Thoracic aorta (tissue), 2 donors: ENCODE measurements at regions not wholly inside any gene's neighbourhood (a gene's known extent, or its start where the extent isn't known, plus 50 kb on each side); places are given as distances from the start of the nearest gene placed in this dataset.

Experiments used
- ATAC-seq: fragments of 150-250 bp; one replicate; pipeline ENCODE4 v1.8.0; 2017; ENCODE audit warnings: low read depth; ENCODE audit not compliant: insufficient number of reproducible peaks, low FRiP score
- DNase-seq: peaks from one replicate; pipeline ENCODE4 v3.0.0-alpha.2; 2020; ENCODE audit warnings: low spot score
- H3K27ac ChIP-seq, 2 donors: fragments of 200-600 bp; sonication (generic); 1 replicate in 1 of 2; 2 replicates in 1 of 2; pipeline ENCODE4 v1.5.1; 2016; ENCODE audit warnings: mild to moderate bottlenecking in 2 of 2, moderate library complexity in 2 of 2
- H3K27me3 ChIP-seq: fragments of 200-600 bp; sonication (generic); replicated peaks from 2 replicates; pipeline ENCODE4 v1.6.0; 2016; ENCODE audit warnings: mild to moderate bottlenecking; ENCODE audit not compliant: insufficient read depth
- H3K36me3 ChIP-seq: fragments of 200-600 bp; sonication (generic); one replicate; pipeline ENCODE4 v1.5.1; 2016
- H3K4me1 ChIP-seq, 2 donors: fragments of 200-600 bp; sonication (generic); 1 replicate in 1 of 2; 2 replicates in 1 of 2; pipeline versions ENCODE4 v1.5.1 to v1.6.0; 2016; ENCODE audit warnings: low read depth in 2 of 2, mild to moderate bottlenecking in 1 of 2; ENCODE audit not compliant: control insufficient read depth in 1 of 2
- H3K4me3 ChIP-seq: fragments of 200-600 bp; sonication (generic); 2 replicates; pipeline ENCODE4 v1.5.1; 2016; ENCODE audit warnings: mild to moderate bottlenecking
- H3K9me3 ChIP-seq: fragments of 200-600 bp; sonication (generic); 2 replicates; pipeline ENCODE4 v1.5.1; 2016
- CTCF ChIP-seq: fragments of 200-600 bp; sonication (generic); IDR thresholded peaks from one replicate; pipeline ENCODE4 v1.5.1; 2019; ENCODE audit warnings: antibody characterized with exemption

GRCh38 chr2:217617616-217618022 is 385.2 kb downstream of the TNS1 start:
- ATAC-seq, result no peak
- no peaks in the 10 kb centered on the region for H3K9me3 ChIP-seq
- H3K27ac ChIP-seq, result no peak overlapping the region
- H3K36me3 ChIP-seq, result no peaks in the 10 kb centered on the region
- no peaks in the 10 kb centered on the region for H3K4me1 ChIP-seq
- no peak for TF ChIP-seq CTCF
- H3K4me3 ChIP-seq, result no peak overlapping the region
- no peak for DNase-seq
- H3K27me3 ChIP-seq, result no peaks in the 10 kb centered on the region

GRCh38 chr2:217616936-217617335 is 385.9 kb downstream of the TNS1 start:
- Histone ChIP-seq H3K9me3 (no peaks in the 10 kb centered on the region), H3K36me3 (no peaks in the 10 kb centered on the region), H3K27ac (no peak overlapping the region), H3K27me3 (no peaks in the 10 kb centered on the region), H3K4me3 (no peak overlapping the region), H3K4me1 (no peaks in the 10 kb centered on the region)
- no peak for TF ChIP-seq CTCF
- DNase-seq (no peak), ATAC-seq (no peak)

- DNase-seq, result no peak
- Histone ChIP-seq H3K9me3 (no peaks in the 10 kb centered on the region), H3K36me3 (no peaks in the 10 kb centered on the region), H3K27me3 (no peaks in the 10 kb centered on the region), H3K4me3 (no peak overlapping the region), H3K27ac (no peak overlapping the region), H3K4me1 (no peaks in the 10 kb centered on the region)
- ATAC-seq, result no peak
- TF ChIP-seq CTCF, result no peak
These were observed 387.6 kb downstream of the TNS1 start for GRCh38 chr2:217615171-217615570.

- ATAC-seq, result no peak
These were observed 388.3 kb downstream of the TNS1 start for GRCh38 chr2:217614498-217614897.

GRCh38 chr2:217614096-217614495 is 388.7 kb downstream of the TNS1 start:
- DNase-seq (no peak), ATAC-seq (no peak)
- no peak for TF ChIP-seq CTCF
- Histone ChIP-seq H3K27ac (no peak overlapping the region), H3K9me3 (no peaks in the 10 kb centered on the region), H3K4me1 (no peaks in the 10 kb centered on the region), H3K4me3 (no peak overlapping the region), H3K36me3 (no peaks in the 10 kb centered on the region), H3K27me3 (no peaks in the 10 kb centered on the region)

More at GRCh38 chr2:217614498-217614897, 388.3 kb downstream of the TNS1 start:
- no peak overlapping the region for H3K4me3 ChIP-seq
- no peaks in the 10 kb centered on the region for H3K4me1 ChIP-seq
- no peak for DNase-seq
- H3K36me3 ChIP-seq, result no peaks in the 10 kb centered on the region
- H3K27me3 ChIP-seq, result no peaks in the 10 kb centered on the region
- no peak for TF ChIP-seq CTCF
- no peak overlapping the region for H3K27ac ChIP-seq
- H3K9me3 ChIP-seq, result no peaks in the 10 kb centered on the region
